HUES64 (cell line): ENCODE measurements at regions not wholly inside any gene's neighbourhood (a gene's known extent, or its start where the extent isn't known, plus 50 kb on each side); places are given as distances from the start of the nearest gene placed in this dataset.
"Not testable (repeated sequence)": the region's sequence is repeated elsewhere in the genome, so short reads cannot be mapped to it uniquely, and the experiment has no call there.

Experiments
- H3K27ac ChIP-seq: 2 replicates; pipeline ENCODE4 v1.7.0; 2013; ENCODE audit warnings: low read depth, low read length, inconsistent platforms
- H3K27me3 ChIP-seq: 2 replicates; pipeline ENCODE4 v1.6.1; 2013; ENCODE audit warnings: mild to moderate bottlenecking, low read length; ENCODE audit not compliant: insufficient read depth
- H3K36me3 ChIP-seq: 2 replicates; pipeline ENCODE4 v1.6.1; 2013; ENCODE audit warnings: mild to moderate bottlenecking, low read length; ENCODE audit not compliant: insufficient read depth
- H3K4me1 ChIP-seq: 2 replicates; pipeline ENCODE4 v1.6.1; 2013; ENCODE audit warnings: mild to moderate bottlenecking, low read length, moderate library complexity; ENCODE audit not compliant: insufficient read depth
- H3K4me3 ChIP-seq: 2 replicates; pipeline ENCODE4 v1.5.1; 2013; ENCODE audit warnings: mild to moderate bottlenecking, low read length, moderate library complexity
- H3K9ac ChIP-seq: 2 replicates; pipeline ENCODE4 v1.6.1; 2013; ENCODE audit warnings: mild to moderate bottlenecking, low read depth, low read length
- H3K9me3 ChIP-seq: 2 replicates; pipeline ENCODE4 v1.6.1; 2013; ENCODE audit warnings: low read depth, low read length; ENCODE audit not compliant: insufficient read depth
- WGBS: fragments of 150-250, 120-280 bp; methylation state at CpG from one replicate; pipeline ENCODE4 v1.1.7; 2013; ENCODE audit warnings: missing lambda C conversion rate; 5-methylcytosine and 5-hydroxymethylcytosine counted together

DNA sequence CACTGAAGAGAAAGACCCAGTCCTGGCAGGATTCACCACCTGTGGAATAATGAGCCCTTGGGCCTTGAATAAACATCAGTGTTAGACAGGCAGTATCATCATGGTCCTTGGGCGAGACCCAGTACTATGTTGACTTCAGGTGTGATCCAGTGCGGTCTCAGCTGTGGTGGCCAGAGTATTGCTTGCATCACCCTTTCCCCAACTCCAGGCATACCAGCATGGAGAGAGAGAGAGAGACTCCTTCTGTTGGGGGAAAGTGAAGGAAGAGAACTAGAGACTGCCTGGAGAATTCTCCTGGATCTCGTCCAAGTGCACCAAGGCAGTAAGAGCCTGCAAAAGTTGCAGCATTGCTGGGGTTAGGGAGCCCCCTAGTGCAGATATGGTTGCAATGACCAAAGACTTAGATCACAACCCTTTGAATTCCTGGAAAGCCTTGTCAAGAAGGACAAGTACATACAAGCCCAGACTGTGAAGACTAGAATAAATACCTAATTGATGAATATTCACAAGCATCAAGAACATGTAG lies 61.1 kb upstream of the VAMP7 start:
- Histone ChIP-seq H3K4me1 (no peaks in the 10 kb centered on the region), H3K36me3 (no peaks in the 10 kb centered on the region), H3K9me3 (peaks cover 51% of the 10 kb centered on the region), H3K4me3 (no peak overlapping the region), H3K9ac (no peak overlapping the region), H3K27me3 (no peaks in the 10 kb centered on the region), H3K27ac (no peak overlapping the region)
- 75% methylated on average over 3 of the region's 3 CpGs for WGBS

DNA sequence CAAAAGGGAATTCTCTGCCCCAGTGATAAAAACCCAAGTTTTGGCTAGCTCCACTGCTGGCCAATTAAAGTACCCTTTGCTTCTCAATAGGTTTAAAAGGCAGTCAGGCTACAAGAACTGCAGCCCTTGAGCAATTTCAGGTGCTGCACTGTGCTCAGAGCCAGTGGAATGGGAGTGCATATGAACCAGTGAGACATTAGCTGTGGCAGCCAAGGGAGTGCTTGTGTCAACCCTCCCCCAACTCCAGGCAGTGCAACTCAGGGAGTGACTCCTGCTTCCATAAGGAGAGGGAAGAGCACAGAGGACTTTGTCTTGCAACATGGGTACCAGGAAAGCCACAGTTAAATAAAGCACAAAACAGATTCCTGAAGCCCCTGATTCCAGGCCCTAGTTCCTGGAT lies 61.6 kb upstream of the VAMP7 start:
- H3K27me3 ChIP-seq: no peaks in the 10 kb centered on the region
- H3K27ac ChIP-seq: no peak overlapping the region
- no peak overlapping the region for H3K4me3 ChIP-seq
- H3K9ac ChIP-seq: no peak overlapping the region
- peaks cover 50% of the 10 kb centered on the region for H3K9me3 ChIP-seq
- no peaks in the 10 kb centered on the region for H3K4me1 ChIP-seq
- H3K36me3 ChIP-seq: no peaks in the 10 kb centered on the region

DNA sequence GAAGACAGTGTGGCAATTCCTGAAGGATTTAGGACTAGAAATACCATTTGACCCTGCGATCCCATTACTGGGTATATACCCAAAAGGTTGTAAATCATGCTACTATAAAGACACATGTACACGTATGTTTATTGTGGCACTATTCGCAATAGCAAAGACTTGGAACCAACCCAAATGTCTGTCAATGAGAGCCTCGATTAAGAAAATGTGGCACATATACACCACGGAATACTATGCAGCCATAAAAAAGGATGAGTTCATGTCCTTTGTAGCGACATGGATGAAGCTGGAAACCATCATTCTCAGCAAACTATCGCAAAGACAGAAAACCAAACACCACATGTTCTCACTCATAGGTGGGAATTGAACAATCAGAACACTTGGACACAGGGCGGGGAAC lies 66.8 kb upstream of the VAMP7 start:
- peaks cover 30% of the 10 kb centered on the region for H3K9me3 ChIP-seq
- not testable (repeated sequence) for H3K27me3 ChIP-seq, H3K36me3 ChIP-seq, H3K9ac ChIP-seq, H3K4me1 ChIP-seq, H3K27ac ChIP-seq, H3K4me3 ChIP-seq
- 96% methylated on average over 6 of the region's 8 CpGs for WGBS

DNA sequence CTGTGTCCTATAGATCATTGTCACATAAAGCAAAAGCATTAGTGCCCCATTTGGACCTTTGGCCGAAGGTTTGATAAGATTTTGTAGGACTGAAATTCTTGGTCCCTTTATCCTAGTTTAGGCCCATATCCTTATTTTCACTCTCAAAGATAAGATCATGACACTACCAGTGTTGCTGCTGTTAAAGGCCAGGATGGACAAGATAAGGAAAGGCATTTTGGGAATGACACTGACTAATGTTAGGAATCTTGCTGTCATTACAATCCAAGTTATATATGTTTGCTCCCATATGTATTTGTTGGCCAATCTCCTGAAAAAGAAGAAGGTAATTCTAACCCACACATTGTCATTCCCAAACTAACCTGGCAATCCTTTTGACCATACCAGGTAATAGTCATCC lies 101.3 kb upstream of the VAMP7 start:
- Histone ChIP-seq H3K9me3 (peaks cover 56% of the 10 kb centered on the region), H3K27me3 (no peaks in the 10 kb centered on the region), H3K36me3 (no peaks in the 10 kb centered on the region), H3K4me1 (no peaks in the 10 kb centered on the region), H3K27ac (no peak overlapping the region), H3K9ac (no peak overlapping the region), H3K4me3 (no peak overlapping the region)
- no CpG with 5 or more reads among the region's 1 CpG for WGBS

DNA sequence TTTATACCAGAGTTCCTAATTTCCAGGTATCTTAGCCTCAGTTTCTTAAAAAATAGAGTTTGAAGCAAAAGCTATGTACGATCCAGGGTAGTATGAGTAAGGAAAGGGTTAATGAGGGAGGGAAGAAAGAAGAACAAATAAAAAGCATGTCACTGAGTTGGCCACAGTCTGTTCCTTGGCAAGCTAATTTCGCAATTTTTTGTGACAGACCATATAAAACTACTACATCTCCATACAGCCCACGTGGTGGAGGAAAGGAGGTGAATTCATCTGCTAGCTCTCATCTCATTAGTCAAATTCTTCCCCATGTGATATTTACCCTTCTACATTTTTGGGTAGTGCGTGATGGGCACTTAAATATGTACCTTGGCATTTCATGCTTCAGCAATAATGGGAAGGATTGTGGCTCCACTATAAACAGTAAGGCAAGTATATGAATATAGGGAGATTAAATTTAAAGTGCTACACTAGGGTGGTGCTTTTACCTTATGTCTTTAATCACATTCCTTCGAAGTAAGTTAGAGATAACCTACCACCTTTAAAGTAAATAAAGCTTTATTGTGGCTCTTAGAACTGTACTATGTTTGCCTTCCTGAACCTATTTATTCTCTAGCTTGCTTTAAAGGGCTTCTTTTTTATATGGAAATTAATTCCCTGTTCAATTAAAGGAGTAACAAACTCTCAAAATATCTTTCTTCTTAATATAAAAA lies 102.1 kb upstream of the VAMP7 start:
- H3K4me1 ChIP-seq: no peaks in the 10 kb centered on the region
- H3K27me3 ChIP-seq: no peaks in the 10 kb centered on the region
- no peaks in the 10 kb centered on the region; the same call in 1 of the 2 replicates for H3K36me3 ChIP-seq
- WGBS: 65% methylated on average over 4 of the region's 5 CpGs
- H3K4me3 ChIP-seq: no peak overlapping the region
- no peak overlapping the region for H3K9ac ChIP-seq
- H3K27ac ChIP-seq: no peak overlapping the region
- peaks cover 53% of the 10 kb centered on the region for H3K9me3 ChIP-seq

- H3K9ac ChIP-seq: no peak overlapping the region
- WGBS: 85% methylated on average over 8 of the region's 8 CpGs
- no peaks in the 10 kb centered on the region; the same call in 1 of the 2 replicates for H3K36me3 ChIP-seq
- H3K4me1 ChIP-seq: peaks cover 6% of the 10 kb centered on the region; the same call in 1 of the 2 replicates
- no peaks in the 10 kb centered on the region for H3K27me3 ChIP-seq
- no peak overlapping the region for H3K27ac ChIP-seq
- H3K9me3 ChIP-seq: peaks cover 59% of the 10 kb centered on the region
- no peak overlapping the region for H3K4me3 ChIP-seq
Measured at GRCh38 chrX:155774387-155774786, 106.8 kb upstream of the VAMP7 start.

DNA sequence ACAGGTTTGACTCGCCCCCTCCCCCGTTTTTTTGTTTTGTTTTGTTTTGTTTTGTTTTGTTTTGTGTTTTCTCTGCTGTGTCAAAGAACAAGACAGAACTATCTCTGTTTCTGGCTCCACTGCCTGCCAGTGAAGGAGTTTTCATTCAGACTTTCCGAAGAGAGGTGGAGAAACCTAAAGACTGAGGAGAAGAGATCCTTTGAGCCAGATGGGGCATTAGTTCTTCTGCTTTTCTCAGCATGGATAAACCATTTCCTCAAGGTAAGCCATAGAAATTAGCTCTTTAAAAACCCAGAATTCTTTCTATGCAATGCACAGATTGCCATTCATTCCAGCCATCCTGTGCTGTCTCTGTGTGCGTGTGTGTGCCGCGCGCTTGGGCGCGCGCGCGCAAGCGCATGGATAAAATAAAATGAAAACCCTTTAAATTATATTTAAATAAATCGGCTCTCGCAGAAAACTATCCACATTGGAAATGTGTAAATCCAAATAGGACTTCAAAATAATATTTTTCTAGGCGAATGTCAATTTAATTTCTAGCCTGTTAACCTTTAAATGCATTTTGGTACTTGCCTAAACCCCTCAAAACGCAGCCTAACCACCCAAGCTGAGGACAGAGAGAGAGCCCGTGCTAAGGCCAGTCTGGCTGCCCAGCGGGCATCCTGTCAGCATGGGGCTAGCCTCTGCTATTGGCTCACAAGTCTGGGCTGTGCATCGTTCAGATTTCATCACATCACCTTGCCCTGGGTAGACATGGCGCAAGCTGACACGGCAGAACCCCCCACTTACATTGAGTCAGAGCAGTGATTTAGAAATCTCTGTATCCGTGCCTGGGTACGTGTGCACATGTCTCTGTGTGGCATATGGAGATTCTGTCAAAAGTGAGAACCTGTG lies 113.0 kb upstream of the VAMP7 start:
- no peak overlapping the region for H3K9ac ChIP-seq
- H3K27me3 ChIP-seq: no peaks in the 10 kb centered on the region
- H3K9me3 ChIP-seq: peaks cover 38% of the 10 kb centered on the region
- H3K4me1 ChIP-seq: peaks cover 17% of the 10 kb centered on the region
- no peaks in the 10 kb centered on the region for H3K36me3 ChIP-seq
- H3K27ac ChIP-seq: no peak overlapping the region
- H3K4me3 ChIP-seq: peak overlapping the region; percentile 63
- WGBS: 76% methylated on average over 15 of the region's 24 CpGs

DNA sequence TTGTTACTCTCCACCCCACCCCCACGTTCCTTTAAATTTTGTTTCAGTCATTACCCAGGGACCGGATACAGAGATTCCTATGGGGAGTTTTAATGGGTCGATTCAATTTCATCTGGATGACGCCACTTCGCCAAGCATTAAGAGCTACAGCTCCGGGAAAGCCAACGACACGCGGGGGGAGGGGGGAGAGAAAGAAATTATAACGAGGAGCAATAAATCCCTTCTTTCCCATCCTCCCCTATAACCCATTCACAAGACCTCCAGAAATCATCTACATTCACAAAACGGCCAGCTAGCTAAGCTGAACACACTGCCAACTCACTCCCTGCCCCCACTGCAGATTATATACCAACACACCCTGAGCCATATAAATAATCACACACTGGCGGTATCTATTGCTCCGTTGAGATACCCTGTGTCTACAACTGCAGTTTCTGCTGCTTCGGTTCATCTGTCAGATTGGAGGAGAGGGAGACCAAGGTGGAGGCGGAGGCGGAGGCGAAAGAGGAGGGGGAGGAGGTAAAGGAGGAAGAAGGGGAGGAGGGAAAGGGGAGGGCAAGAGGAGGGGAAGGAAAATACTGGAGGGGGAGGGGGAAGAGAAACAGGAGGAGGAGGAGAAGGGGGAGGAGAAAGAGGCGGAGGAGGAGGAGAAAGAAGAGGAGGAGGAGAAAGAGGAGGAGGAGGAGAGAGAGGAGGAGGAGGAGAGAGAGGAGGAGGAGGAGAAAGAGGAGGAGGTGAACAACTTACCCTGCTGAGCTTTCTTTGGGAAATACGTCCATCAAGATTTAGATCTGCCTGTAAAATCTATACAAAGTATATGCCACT lies 113.9 kb upstream of the VAMP7 start:
- Histone ChIP-seq H3K27me3 (no peaks in the 10 kb centered on the region), H3K27ac (no peak overlapping the region), H3K4me1 (peaks cover 17% of the 10 kb centered on the region), H3K9me3 (peaks cover 37% of the 10 kb centered on the region), H3K4me3 (peak overlapping the region; percentile 63), H3K36me3 (no peaks in the 10 kb centered on the region), H3K9ac (no peak overlapping the region)
- 45% methylated on average over 14 of the region's 19 CpGs for WGBS

GRCh38 chrX:155766321-155766720 lies 114.8 kb upstream of the VAMP7 start:
- no CpG with 5 or more reads among the region's 1 CpG for whole genome bisulfite sequencing
- peak overlapping the region; percentile 63; the same call in 1 of the 2 replicates for H3K4me3 ChIP-seq
- no peaks in the 10 kb centered on the region for H3K36me3 ChIP-seq
- no peaks in the 10 kb centered on the region for H3K27me3 ChIP-seq
- H3K9ac ChIP-seq: no peak overlapping the region
- peaks cover 42% of the 10 kb centered on the region for H3K9me3 ChIP-seq
- peaks cover 17% of the 10 kb centered on the region for H3K4me1 ChIP-seq
- H3K27ac ChIP-seq: no peak overlapping the region

DNA sequence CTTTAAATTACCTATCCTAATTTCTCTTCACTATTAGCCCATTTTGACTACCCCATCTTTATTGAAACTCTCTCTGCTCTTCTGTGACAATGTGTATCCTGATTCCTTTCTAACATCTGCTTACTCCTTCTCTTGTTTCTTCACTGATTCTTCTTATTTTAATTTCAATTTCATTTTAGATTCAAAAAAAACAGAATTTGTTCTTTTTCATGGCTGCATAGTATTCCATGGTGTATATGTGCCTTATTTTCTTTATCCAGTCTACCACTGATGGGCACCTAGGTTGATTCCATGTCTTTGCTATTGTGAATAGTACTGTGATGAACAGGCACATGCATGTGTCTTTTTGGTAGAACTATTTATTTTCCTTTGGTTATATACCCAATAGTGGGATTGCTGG lies 120.0 kb upstream of the VAMP7 start:
- Histone ChIP-seq H3K36me3 (no peaks in the 10 kb centered on the region), H3K4me3 (no peak overlapping the region), H3K9ac (no peak overlapping the region), H3K4me1 (peaks cover 6% of the 10 kb centered on the region; the same call in 1 of the 2 replicates), H3K9me3 (peaks cover 58% of the 10 kb centered on the region), H3K27ac (no peak overlapping the region), H3K27me3 (no peaks in the 10 kb centered on the region)
